Panc1 (cell line): ENCODE measurements at regions not wholly inside any gene's neighbourhood (a gene's known extent, or its start where the extent isn't known, plus 50 kb on each side); places are given as distances from the start of the nearest gene placed in this dataset.

Experiments used
- ATAC-seq: fragments of 200-7000 bp; cut with Tn5 transposase; 2 replicates; pipeline ENCODE4 v1.9.1; 2020; ENCODE audit warnings: mild to moderate bottlenecking, moderate library complexity
- BruUV-seq: library from RNA; stranded (reverse); fragments of 400-500 nt; replicated peaks from 2 replicates; lab custom pipeline; 2021; lab: Mats Ljungman, UMichigan
- CTCF ChIA-PET: fragments of 300-600 bp; sonication (Branson Sonifier 250); formaldehyde crosslinking; loops from one replicate; lab custom pipeline; 2022; ENCODE audit warnings: antibody characterized with exemption; lab: Charles Lee
- POLR2A ChIA-PET: fragments of 300-600 bp; sonication (Branson Sonifier 250); formaldehyde crosslinking; loops from one replicate; lab custom pipeline; 2022; ENCODE audit warnings: antibody characterized with exemption; lab: Charles Lee
- DNase-seq: peaks from one replicate; pipeline ENCODE4 v3.0.0-alpha.2; 2010; ENCODE audit warnings: low read depth, low spot score
- H3K27ac ChIP-seq: 2 replicates; pipeline ENCODE4 v1.5.1; 2011; ENCODE audit warnings: mild to moderate bottlenecking, low read length, inconsistent platforms
- H3K27me3 ChIP-seq: fragments of 200-500 bp; sonication (Bioruptor generic); 2 replicates; pipeline ENCODE4 v1.6.0; 2014; ENCODE audit warnings: low read length, inconsistent platforms; ENCODE audit not compliant: control insufficient read depth, insufficient read depth
- H3K36me3 ChIP-seq: fragments of 200-500 bp; sonication (Bioruptor generic); 2 replicates; pipeline ENCODE4 v1.5.1; 2014; ENCODE audit warnings: inconsistent platforms, mild to moderate bottlenecking, low read length, moderate library complexity; ENCODE audit not compliant: control insufficient read depth, insufficient read depth
- H3K4me1 ChIP-seq: 2 replicates; pipeline ENCODE4 v1.5.1; 2011; ENCODE audit warnings: inconsistent platforms, mild to moderate bottlenecking, low read length, moderate library complexity; ENCODE audit not compliant: control insufficient read depth, insufficient read depth
- H3K4me3 ChIP-seq, 2 experiments: 2 replicates each; pipeline ENCODE4 v1.5.1; 2011 to 2012; ENCODE audit warnings: low read depth in 2 of 2, low read length in 2 of 2, mild to moderate bottlenecking in 2 of 2, inconsistent platforms in 1 of 2, moderate library complexity in 1 of 2
- H3K9me3 ChIP-seq: fragments of 200-500 bp; sonication (Bioruptor generic); 2 replicates; pipeline ENCODE4 v1.5.1; 2014; ENCODE audit warnings: low read depth, mild to moderate bottlenecking, inconsistent platforms, low read length, moderate library complexity; ENCODE audit not compliant: control insufficient read depth, insufficient read depth
- POLR2AphosphoS5 ChIP-seq: IDR thresholded peaks from 2 replicates; pipeline ENCODE4 v1.6.1; 2012; ENCODE audit warnings: mild to moderate bottlenecking, low read depth, low read length, moderate library complexity
- SIN3A ChIP-seq: IDR thresholded peaks from 2 replicates; pipeline ENCODE4 v1.6.1; 2012; ENCODE audit warnings: low read depth, mild to moderate bottlenecking, low read length, moderate library complexity, borderline replicate concordance; ENCODE audit not compliant: insufficient read depth
- TCF7L2 ChIP-seq: IDR thresholded peaks from 2 replicates; pipeline ENCODE4 v1.6.1; 2011; ENCODE audit warnings: mild to moderate bottlenecking, low read depth, low read length, inconsistent platforms
- in situ Hi-C: cut with HindIII; loops from 2 replicates; pipeline ENCODE4 v1.10.0; 2016; ENCODE audit warnings: low sequenced_read_pairs, low pct_unique_long_range_greater_than_20kb
- intact Hi-C: fragments of 100-400 bp; cut with micrococcal nuclease; formaldehyde crosslinking; loops from one replicate; pipeline ENCODE4 v1.10.0; 2022; ENCODE audit not compliant: unreplicated experiment
- TF ChIP-seq, protein P1 (sequence below): fragments of 450-650 bp; IDR thresholded peaks from 2 replicates; pipeline ENCODE4 v1.5.1; 2017; ENCODE audit warnings: mild to moderate bottlenecking
- TF ChIP-seq, protein P2 (sequence below), 2 experiments: IDR thresholded peaks; 2 replicates each; pipeline ENCODE4 v1.6.1; 2011 to 2012; ENCODE audit warnings: low read depth in 2 of 2, control low read depth in 1 of 2, low read length in 1 of 2, mild to moderate bottlenecking in 1 of 2, moderate library complexity in 1 of 2; ENCODE audit not compliant: insufficient read depth in 1 of 2

- H3K27ac ChIP-seq = no peak overlapping the region
- in situ Hi-C loops = no loop called here
- CTCF ChIA-PET = no interaction called here
Measured at GRCh38 chr9:89676281-89676680, 71.5 kb downstream of the GADD45G start.

GRCh38 chr9:89677702-89678395 lies 73.0 kb downstream of the GADD45G start:
- DNase-seq (no peak), ATAC-seq (no peak)
- H3K9me3 ChIP-seq = no peaks in the 10 kb centered on the region
- CTCF ChIA-PET = no interaction called here
- POLR2A ChIA-PET = no interaction called here
- no peak overlapping the region for H3K4me3 ChIP-seq
- no peaks in the 10 kb centered on the region for H3K27me3 ChIP-seq
- H3K4me1 ChIP-seq = no peaks in the 10 kb centered on the region
- no peak overlapping the region for H3K27ac ChIP-seq
- no peaks in the 10 kb centered on the region for H3K36me3 ChIP-seq
- no peak for TF ChIP-seq POLR2AphosphoS5
- no peak for TF ChIP-seq TCF7L2
- TF ChIP-seq, protein P1, sequence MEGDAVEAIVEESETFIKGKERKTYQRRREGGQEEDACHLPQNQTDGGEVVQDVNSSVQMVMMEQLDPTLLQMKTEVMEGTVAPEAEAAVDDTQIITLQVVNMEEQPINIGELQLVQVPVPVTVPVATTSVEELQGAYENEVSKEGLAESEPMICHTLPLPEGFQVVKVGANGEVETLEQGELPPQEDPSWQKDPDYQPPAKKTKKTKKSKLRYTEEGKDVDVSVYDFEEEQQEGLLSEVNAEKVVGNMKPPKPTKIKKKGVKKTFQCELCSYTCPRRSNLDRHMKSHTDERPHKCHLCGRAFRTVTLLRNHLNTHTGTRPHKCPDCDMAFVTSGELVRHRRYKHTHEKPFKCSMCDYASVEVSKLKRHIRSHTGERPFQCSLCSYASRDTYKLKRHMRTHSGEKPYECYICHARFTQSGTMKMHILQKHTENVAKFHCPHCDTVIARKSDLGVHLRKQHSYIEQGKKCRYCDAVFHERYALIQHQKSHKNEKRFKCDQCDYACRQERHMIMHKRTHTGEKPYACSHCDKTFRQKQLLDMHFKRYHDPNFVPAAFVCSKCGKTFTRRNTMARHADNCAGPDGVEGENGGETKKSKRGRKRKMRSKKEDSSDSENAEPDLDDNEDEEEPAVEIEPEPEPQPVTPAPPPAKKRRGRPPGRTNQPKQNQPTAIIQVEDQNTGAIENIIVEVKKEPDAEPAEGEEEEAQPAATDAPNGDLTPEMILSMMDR = no peak
- no peak for TF ChIP-seq SIN3A
- TF ChIP-seq, protein P2, sequence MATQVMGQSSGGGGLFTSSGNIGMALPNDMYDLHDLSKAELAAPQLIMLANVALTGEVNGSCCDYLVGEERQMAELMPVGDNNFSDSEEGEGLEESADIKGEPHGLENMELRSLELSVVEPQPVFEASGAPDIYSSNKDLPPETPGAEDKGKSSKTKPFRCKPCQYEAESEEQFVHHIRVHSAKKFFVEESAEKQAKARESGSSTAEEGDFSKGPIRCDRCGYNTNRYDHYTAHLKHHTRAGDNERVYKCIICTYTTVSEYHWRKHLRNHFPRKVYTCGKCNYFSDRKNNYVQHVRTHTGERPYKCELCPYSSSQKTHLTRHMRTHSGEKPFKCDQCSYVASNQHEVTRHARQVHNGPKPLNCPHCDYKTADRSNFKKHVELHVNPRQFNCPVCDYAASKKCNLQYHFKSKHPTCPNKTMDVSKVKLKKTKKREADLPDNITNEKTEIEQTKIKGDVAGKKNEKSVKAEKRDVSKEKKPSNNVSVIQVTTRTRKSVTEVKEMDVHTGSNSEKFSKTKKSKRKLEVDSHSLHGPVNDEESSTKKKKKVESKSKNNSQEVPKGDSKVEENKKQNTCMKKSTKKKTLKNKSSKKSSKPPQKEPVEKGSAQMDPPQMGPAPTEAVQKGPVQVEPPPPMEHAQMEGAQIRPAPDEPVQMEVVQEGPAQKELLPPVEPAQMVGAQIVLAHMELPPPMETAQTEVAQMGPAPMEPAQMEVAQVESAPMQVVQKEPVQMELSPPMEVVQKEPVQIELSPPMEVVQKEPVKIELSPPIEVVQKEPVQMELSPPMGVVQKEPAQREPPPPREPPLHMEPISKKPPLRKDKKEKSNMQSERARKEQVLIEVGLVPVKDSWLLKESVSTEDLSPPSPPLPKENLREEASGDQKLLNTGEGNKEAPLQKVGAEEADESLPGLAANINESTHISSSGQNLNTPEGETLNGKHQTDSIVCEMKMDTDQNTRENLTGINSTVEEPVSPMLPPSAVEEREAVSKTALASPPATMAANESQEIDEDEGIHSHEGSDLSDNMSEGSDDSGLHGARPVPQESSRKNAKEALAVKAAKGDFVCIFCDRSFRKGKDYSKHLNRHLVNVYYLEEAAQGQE (IDR thresholded peaks at IDR 0.05; ENCODE audit: insufficient read depth in 1 of 2, low read depth in 2 of 2, low read length in 1 of 2) = no peak
- no TSS peak for BruUV-seq
- intact Hi-C loops (no loop called here), in situ Hi-C loops (no loop called here)

More at GRCh38 chr9:89676281-89676680, 71.5 kb downstream of the GADD45G start:
- Histone ChIP-seq H3K9me3 (no peaks in the 10 kb centered on the region), H3K36me3 (no peaks in the 10 kb centered on the region), H3K4me1 (no peaks in the 10 kb centered on the region), H3K27me3 (no peaks in the 10 kb centered on the region), H3K4me3 (no peak overlapping the region)
- intact Hi-C loops = no loop called here
- no TSS peak for BruUV-seq
- POLR2A ChIA-PET = no interaction called here
- DNase-seq (no peak), ATAC-seq (no peak)
- TF ChIP-seq TCF7L2 (no peak), POLR2AphosphoS5 (no peak), SIN3A (no peak)
- TF ChIP-seq, protein P1 = no peak
- TF ChIP-seq, protein P2 (IDR thresholded peaks at IDR 0.05; ENCODE audit: insufficient read depth in 1 of 2, low read depth in 2 of 2, low read length in 1 of 2) = no peak
